GM18870 (cell line): ENCODE measurements at regions not wholly inside any gene's neighbourhood (a gene's known extent, or its start where the extent isn't known, plus 50 kb on each side); places are given as distances from the start of the nearest gene placed in this dataset.

Experiments used
- ATAC-seq: cut with Tn5 transposase; IDR thresholded peaks from one replicate; pipeline ENCODE4 v1.9.1; 2021; ENCODE audit warnings: moderate library complexity; ENCODE audit not compliant: unreplicated experiment

DNA sequence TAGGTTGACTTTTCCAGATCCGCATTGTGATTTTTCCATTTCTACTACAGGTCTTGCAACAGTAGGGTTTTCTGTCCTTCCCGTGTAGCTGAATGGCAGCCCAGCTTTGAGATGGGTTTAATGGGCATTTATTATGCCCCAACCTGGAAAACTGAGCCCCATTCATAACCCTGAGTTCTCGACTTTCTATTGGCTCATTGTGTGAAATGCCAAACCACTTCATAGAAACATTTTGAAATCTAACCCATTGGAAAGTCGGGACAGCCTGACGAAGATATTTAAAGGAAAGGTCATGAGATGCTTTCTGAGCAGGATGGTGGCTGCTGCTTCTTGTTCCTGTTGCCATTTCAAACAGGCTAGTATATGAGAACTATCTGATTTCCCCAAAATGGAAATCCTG lies 203.5 kb downstream of the ZFP36L2 start:
- no peak for ATAC-seq

DNA sequence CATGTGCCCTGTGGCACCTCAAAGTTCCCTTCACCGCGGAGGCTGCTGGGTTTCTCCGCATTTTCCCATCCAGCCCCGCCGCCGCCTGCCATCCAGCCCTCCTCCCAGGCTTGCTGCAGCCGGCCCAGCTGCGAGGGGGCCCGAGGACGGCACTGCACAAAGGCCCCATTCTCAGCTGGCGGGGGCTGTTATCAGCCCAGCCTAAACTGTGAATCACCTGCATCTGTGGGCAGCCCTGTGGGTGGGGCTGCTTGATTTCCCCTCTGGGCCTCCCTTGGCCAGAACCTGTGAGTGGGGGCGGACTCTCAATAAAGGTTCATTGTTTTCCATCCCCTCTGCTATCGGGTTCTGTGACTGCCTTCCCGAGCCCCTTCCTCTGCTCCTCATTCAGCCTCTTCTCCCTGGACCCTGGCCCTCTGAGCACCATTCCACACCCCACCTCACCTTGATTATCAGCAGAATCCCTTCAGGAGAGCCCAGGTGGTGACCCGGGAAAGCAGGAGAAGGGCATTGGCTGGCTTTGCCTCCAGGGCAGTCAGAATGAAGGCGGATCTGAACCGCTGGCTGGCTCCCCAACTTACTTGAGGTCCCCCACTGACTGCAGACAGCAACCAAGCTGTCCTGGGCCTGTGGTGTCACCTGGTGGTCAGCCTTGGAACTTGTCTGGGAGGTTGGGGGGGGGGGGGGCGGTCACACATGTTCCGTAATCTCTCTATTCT lies 204.5 kb downstream of the ZFP36L2 start:
- ATAC-seq = no peak

DNA sequence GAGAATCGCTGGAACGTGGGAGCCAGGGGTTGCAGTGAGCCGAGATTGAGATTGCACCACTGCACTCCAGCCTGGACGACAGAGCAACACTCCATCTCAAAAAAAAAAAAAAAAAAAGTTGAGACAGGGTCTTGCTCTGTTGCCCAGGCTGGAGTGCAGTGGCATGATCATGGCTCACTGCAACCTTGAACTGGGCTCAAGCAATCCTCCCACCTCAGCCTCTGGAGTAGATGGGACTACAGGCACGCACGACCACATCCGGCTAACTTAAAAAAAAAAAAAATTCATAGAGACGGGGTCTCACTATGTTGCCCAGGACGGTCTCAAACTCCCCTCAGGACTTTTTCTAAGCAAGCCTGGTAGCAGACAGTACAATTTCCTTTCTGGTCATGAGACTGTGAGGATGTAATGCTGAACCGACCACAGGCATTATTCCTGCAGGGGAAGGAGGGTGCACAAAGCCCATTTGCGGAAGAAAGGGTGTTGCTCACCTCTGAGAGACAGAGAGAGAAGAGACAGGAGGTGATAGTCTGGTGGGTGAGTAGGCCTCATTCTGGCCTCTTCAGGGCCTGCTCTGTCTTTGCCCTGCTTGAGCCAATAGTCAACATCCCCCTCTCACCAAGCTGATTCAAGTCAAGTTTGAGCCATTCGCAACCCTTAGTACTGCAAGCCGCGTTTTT lies 205.3 kb downstream of the ZFP36L2 start:
- ATAC-seq = no peak

DNA sequence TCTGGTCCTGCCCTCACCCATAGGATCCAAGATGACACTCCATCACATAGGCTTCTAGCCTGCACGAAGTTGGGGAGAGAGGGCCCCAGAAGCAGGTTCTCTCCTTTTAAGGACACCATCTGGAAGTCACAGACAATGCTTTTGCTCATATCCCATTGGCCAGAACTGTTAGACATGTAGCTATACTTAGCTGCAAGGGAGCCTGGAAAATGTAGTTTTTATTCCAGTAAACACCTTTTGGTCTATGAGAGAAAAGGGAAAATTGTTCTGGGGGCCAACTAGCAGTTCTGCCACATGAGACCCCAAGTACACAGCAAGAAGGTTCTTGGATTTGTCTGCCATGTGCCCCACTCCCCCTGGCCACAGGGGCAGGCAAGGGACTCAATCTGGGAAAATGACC lies 206.1 kb downstream of the ZFP36L2 start:
- no peak for ATAC-seq

DNA sequence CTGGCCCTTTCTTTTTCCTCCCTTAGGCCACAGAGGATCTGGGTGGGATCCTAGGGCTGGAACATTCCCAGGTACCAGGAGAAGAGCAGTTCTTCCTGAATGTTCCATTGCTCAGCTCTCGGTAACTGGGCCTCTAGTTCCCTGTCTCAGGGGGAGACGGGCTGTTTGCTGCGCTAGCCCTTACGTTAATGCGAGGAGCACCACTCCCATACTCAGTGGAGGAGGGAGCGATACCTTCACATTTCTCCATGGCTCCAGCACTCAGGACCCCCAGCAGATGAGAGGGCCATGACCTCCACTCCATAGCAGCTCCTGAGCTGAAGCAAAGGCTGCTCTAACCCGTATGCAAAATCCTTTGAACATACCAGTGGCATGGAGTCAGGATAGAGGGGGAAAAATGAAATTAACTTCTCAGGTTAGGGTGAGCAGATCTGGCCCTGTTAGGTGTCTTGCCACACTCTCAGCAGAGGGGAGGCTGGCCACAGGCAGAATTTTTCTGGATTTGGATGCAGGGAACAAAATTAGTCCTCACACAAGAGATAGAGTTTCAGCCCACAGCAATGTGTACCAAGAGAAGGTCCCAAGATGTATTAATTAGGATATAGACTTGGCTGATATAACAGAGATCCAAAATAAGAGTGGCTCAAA lies 206.7 kb downstream of the ZFP36L2 start:
- no peak for ATAC-seq

GRCh38 chr2:43019025-43019367 lies 207.4 kb downstream of the ZFP36L2 start:
- no peak for ATAC-seq

DNA sequence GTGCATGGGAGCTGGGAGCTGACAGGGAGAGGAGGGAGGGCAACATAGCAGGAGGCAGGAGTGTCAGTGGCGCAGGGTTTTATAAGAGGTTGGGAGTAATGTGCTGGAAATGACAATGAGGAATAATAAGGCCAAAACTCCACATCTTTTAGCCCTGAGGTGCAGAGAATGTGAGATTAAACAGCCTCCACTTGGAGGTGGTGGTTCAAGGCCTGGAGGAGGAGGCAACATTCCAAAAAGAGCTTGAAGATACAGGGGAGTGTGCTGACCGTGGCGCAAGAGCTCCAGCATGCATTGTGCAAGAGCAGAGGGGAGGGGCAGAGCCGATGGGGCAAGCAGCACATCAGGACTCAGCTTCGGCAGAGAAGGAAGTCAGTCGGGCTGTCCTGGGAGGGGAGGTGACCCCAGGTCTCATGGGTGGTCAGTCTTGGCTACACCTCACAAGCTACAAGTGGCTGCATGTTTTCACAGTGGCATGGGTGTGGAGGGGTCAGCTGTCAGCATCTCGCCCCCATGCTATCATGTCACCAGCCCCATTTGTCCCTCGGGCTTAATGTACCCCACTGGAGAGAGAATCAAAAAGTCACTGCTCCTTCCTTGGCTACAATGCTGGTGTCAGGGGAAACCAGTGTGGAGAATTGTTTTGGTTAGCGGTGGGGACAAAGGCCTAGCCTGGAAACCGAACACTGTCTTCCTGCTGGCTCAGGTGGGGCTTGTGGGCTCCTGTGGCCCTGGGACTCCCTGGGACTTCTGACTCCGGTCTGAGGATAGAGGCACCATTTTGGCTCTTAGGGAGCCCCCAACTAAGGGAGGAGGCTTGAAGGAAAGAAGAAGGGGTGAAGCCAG lies 208.0 kb downstream of the ZFP36L2 start:
- no peak for ATAC-seq

- no peak for ATAC-seq
Observed at GRCh38 chr2:43013821-43014345, 212.5 kb downstream of the ZFP36L2 start.

DNA sequence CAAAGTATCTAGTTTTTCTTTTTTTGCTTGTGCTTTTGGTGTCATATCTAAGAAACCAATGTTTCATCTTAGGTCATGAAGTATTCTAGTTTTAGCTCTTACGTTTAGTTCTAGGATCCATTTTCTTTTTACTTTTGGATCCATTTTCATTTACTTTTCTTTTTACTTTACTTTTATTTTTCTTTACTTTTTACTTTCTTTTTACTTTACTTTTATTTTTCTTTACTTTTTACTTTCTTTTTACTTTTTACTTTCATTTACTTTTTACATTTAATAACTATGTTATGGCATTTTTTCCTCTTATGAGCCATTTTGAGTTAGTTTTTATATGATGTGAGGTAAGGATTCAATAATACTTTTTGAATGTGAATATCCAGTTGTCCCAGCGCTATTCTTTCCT lies 213.4 kb downstream of the ZFP36L2 start:
- ATAC-seq = no peak

DNA sequence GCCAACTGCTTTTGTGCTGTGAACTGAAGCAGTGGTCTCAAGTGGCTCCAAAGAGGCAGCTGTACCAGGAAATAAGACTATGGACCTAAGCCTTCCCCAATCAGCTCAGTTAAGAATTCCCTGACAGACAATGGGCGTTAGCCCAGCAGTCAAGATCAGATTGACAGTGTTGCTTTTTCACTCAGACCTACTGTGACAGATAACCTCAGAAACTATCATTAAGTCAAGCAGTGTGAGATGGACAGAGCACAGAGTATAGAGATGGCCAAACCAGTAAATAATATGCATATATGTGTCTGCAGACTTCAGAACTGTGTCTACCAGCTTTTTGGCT lies 215.3 kb downstream of the ZFP36L2 start:
- ATAC-seq = no peak

- no peak for ATAC-seq
Observed at GRCh38 chr2:43010438-43011157, 215.8 kb downstream of the ZFP36L2 start.

DNA sequence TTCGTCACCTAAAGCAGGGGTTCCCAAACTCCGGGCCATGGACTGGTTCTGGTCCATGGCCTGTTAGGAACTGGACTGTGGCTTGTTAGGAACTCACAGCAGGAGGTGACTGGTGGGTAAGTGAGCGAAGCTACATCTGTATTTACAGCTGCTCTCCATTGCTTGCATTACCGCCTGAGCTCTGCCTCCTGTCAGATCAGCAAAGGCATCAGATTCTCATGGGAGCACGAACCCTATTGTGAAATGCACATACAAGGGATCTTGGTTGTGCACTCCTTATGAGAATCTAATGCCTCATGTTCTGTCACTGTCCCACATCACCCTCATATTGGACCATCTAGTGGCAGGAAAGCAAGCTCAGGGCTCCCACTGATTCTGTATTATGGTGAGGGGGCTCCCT lies 217.0 kb downstream of the ZFP36L2 start:
- ATAC-seq = no peak

GRCh38 chr2:43008388-43008787 lies 216.0 kb upstream of the HAAO start:
- ATAC-seq = no peak

DNA sequence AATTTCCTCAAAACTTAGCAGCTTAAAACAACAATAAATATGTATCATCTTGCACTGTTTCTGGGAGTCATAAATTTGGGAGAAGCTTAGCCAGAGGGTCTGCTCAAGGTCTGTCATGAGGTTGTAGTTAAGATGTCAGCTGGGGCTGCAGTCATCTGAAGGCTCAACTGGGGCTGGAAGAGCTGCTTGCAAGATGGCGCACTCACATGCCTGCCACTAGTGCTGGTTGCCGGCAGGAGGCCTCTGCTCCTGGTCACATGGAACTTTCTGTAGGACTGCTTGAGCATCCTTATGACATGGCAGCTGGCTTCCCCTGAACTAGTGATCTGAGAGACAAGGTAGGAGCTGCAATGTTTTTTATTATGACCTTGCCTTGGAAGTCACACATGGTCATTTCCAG lies 215.5 kb upstream of the HAAO start:
- no peak for ATAC-seq

DNA sequence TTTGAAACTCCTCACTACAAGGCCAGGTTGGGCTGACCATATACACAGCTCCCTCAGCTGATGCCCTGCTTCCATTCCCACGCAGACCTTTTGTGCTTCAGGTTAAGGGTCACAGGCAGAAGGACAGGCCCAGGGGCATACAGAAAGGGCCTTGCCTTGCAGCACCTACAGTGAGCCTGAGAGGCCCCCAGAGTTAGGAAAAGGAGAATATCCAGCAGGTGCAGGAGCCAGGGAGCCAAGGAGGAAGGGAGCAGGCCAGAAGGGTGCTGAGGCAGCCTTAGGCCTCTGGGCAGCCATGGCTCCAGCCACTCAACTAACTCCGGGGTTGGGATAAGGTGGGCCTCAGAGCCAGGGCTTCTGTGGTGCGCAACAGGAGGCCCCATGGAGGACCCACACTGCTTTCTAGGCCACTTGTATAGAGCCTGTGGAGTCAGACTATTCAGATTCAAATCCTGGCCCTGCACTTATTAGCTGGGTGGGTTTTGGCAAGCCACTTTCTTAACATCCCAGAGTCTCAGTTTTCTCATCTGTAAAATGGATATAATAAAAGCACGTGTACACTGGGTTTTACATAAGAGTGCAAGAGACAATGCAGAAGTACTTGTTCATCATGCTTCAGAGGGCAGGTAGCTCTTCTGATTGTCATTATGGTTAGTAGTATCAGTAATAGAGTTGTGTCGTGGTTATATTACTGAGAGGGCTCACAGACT lies 214.6 kb upstream of the HAAO start:
- no peak for ATAC-seq

DNA sequence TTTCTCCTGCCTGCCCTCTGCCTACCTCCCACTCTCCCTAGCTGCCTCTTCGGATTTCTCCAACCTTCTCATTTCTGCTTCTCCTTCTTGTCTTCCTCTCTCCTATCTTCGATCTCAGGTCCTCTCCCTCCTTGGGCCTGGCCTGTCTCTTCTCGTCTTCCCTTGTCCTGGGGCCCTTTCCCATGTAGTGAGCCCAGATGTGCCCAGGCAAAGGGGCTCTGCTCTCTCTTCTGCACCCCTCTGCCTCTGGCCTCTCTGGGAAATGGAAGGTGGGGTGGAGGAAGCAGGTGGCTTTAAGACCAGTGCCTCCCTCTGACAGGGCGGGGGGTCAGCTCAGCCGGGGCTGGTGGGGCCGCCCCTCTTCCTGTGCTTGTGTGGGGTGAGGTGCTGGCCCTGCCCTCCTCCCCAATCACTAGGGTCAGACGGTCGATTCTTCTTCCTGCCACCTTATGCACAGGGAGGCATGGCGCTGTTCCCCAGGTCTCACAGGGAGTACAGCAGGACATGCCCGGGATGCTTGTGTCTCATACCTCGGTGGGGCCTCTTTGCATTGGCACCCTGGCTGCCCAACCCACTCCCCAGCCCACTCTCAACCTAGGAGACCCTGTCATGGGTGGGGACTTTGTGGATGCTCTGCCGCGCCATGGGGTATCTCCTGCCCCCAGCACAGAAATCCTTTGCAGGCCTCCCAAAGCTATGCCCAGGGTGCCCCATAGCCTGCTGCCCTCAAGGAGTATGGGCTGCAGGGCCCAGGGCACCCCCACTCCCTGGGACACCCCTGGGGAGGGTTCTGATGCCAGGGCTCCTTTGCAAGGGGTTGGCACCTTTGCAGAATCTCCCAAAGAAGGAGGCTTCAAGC lies 213.8 kb upstream of the HAAO start:
- no peak for ATAC-seq

- ATAC-seq = no peak
Observed at GRCh38 chr2:43005245-43005974, 213.0 kb upstream of the HAAO start.

- no peak for ATAC-seq
Observed at GRCh38 chr2:43004879-43005244, 212.5 kb upstream of the HAAO start.
